GM12878 (cell line): ENCODE measurements at regions not wholly inside any gene's neighbourhood (a gene's known extent, or its start where the extent isn't known, plus 50 kb on each side); places are given as distances from the start of the nearest gene placed in this dataset.

ENCODE experiments used
- ATAC-seq: fragments of 200-7000 bp; cut with Tn5 transposase; 3 replicates; pipeline ENCODE4 v1.9.1; 2020; ENCODE audit warnings: mild to moderate bottlenecking, moderate library complexity
- BruUV-seq: library from RNA; stranded (reverse); fragments of 400-500 nt; replicated peaks from 2 replicates; lab custom pipeline; 2021; lab: Mats Ljungman, UMichigan
- CTCF ChIA-PET: fragments of 300-600 bp; sonication (Branson Sonifier 250); formaldehyde crosslinking; extraction: SDS; loops from one replicate; lab custom pipeline; 2021; ENCODE audit warnings: inconsistent platforms; lab: Yijun Ruan, JAX
- POLR2A ChIA-PET: fragments of 350-600 bp; formaldehyde crosslinking; extraction: SDS; loops from one replicate; lab custom pipeline; 2021; ENCODE audit warnings: inconsistent platforms; lab: Charles Lee
- RAD21 ChIA-PET: fragments of 300-600 bp; sonication (Branson Sonifier 250); formaldehyde crosslinking; loops from one replicate; lab custom pipeline; 2023; ENCODE audit warnings: antibody characterized with exemption; ENCODE audit not compliant: unreplicated experiment; lab: Charles Lee
- SMC1A ChIA-PET: fragments of 300-600 bp; sonication (Branson Sonifier 250); formaldehyde crosslinking; loops from one replicate; lab custom pipeline; 2023; ENCODE audit not compliant: unreplicated experiment, uncharacterized antibody; lab: Charles Lee
- DNase-seq: peaks from one replicate; pipeline ENCODE4 v3.0.0-alpha.2; 2011; ENCODE audit warnings: low read depth, low spot score
- FAIRE-seq: peaks from 3 replicates; lab custom pipeline; 2011; peaks lifted over from hg19 to GRCh38; lab: Jason Lieb, UNC
- H2AFZ ChIP-seq: 2 replicates; pipeline ENCODE4 v1.6.0; 2011; ENCODE audit warnings: low read depth, low read length, control low read depth; ENCODE audit not compliant: control insufficient read depth
- H3K27ac ChIP-seq: 2 replicates; pipeline ENCODE4 v1.5.1; 2011; ENCODE audit warnings: control low read depth; ENCODE audit not compliant: control insufficient read depth, insufficient read depth
- H3K27me3 ChIP-seq, 2 experiments: replicated peaks in 1 of 2; 2 replicates each; pipeline versions ENCODE4 v1.6.0 to v1.6.1; 2011; ENCODE audit warnings: low read length in 1 of 2; ENCODE audit not compliant: control insufficient read depth in 2 of 2, insufficient read depth in 2 of 2
- H3K36me3 ChIP-seq, 2 experiments: 2 replicates each; pipeline ENCODE4 v1.5.1; 2011; ENCODE audit warnings: low read length in 1 of 2; ENCODE audit not compliant: control insufficient read depth in 2 of 2, insufficient read depth in 2 of 2
- H3K4me1 ChIP-seq: 2 replicates; pipeline ENCODE4 v1.6.1; 2011; ENCODE audit warnings: mild to moderate bottlenecking, low read length, moderate library complexity, mixed read lengths; ENCODE audit not compliant: control insufficient read depth, insufficient read depth
- H3K4me2 ChIP-seq: 2 replicates; pipeline ENCODE4 v1.6.0; 2011; ENCODE audit warnings: control low read depth; ENCODE audit not compliant: control insufficient read depth, insufficient read depth
- H3K4me3 ChIP-seq: fragments of 200-600 bp; sonication (generic); 2 replicates; pipeline ENCODE4 v1.5.1; 2016
- H3K79me2 ChIP-seq: 2 replicates; pipeline ENCODE4 v1.6.0; 2011; ENCODE audit warnings: low read length; ENCODE audit not compliant: control insufficient read depth, insufficient read depth
- H3K9ac ChIP-seq: 2 replicates; pipeline ENCODE4 v1.8.0; 2011; ENCODE audit warnings: low read length, control low read depth, mixed read lengths; ENCODE audit not compliant: control insufficient read depth, insufficient read depth
- H3K9me3 ChIP-seq: replicated peaks from 3 replicates; pipeline ENCODE4 v1.5.1; 2011; ENCODE audit warnings: mild to moderate bottlenecking, low read length; ENCODE audit not compliant: control insufficient read depth, insufficient read depth
- H4K20me1 ChIP-seq: 2 replicates; pipeline ENCODE4 v1.6.0; 2011; ENCODE audit not compliant: control insufficient read depth, insufficient read depth
- BACH1 ChIP-seq: fragments of 450-650 bp; IDR thresholded peaks from 2 replicates; pipeline ENCODE4 v1.6.1; 2017; ENCODE audit warnings: mild to moderate bottlenecking, borderline replicate concordance
- KLF5 ChIP-seq: fragments of 450-650 bp; IDR thresholded peaks from 2 replicates; pipeline ENCODE4 v1.6.1; 2014; ENCODE audit warnings: mild to moderate bottlenecking; ENCODE audit not compliant: partially characterized antibody
- NFIC ChIP-seq: IDR thresholded peaks from 2 replicates; pipeline ENCODE4 v1.6.1; 2012; ENCODE audit warnings: low read depth, mild to moderate bottlenecking, inconsistent platforms, low read length, moderate library complexity
- PAX8 ChIP-seq: fragments of 450-650 bp; IDR thresholded peaks from 2 replicates; pipeline ENCODE4 v1.6.1; 2017; ENCODE audit warnings: mild to moderate bottlenecking, moderate library complexity
- RUNX3 ChIP-seq: IDR thresholded peaks from 2 replicates; pipeline ENCODE4 v1.6.1; 2012; ENCODE audit warnings: low read length, inconsistent platforms
- SIN3A ChIP-seq: IDR thresholded peaks from 2 replicates; pipeline ENCODE4 v1.6.1; 2012; ENCODE audit warnings: low read depth, low read length, improper control_type of control experiment
- STAT1 ChIP-seq: fragments of 450-650 bp; conservative IDR thresholded peaks from 2 replicates; pipeline ENCODE4 v1.6.1; 2014; ENCODE audit warnings: antibody characterized with exemption, mild to moderate bottlenecking
- YY1 ChIP-seq: IDR thresholded peaks from 2 replicates; pipeline ENCODE4 v1.6.1; 2011; ENCODE audit warnings: low read depth, mild to moderate bottlenecking, low read length
- ZZZ3 ChIP-seq: IDR thresholded peaks from 2 replicates; pipeline ENCODE4 v1.6.1; 2011; ENCODE audit warnings: low read depth; ENCODE audit not compliant: control insufficient read depth, insufficient read length
- in situ Hi-C: fragments of 300-500 bp; cut with MboI; formaldehyde crosslinking; loops from 9 replicates; pipeline ENCODE4 v1.14.3; 2018; ENCODE audit warnings: mixed read lengths
- intact Hi-C: fragments of 100-400 bp; cut with micrococcal nuclease; formaldehyde crosslinking; loops from one replicate; pipeline ENCODE4 v1.14.2; 2022; ENCODE audit not compliant: unreplicated experiment
- TF ChIP-seq, protein P1 (sequence below): fragments of 150-350 bp; IDR thresholded peaks from 2 replicates; pipeline ENCODE4 v1.6.1; 2016; ENCODE audit warnings: low read depth, low read length
- TF ChIP-seq, protein P2 (sequence below): fragments of 450-650 bp; IDR thresholded peaks from 2 replicates; pipeline ENCODE4 v1.6.1; 2016; ENCODE audit warnings: mild to moderate bottlenecking, moderate library complexity, borderline replicate concordance

DNA sequence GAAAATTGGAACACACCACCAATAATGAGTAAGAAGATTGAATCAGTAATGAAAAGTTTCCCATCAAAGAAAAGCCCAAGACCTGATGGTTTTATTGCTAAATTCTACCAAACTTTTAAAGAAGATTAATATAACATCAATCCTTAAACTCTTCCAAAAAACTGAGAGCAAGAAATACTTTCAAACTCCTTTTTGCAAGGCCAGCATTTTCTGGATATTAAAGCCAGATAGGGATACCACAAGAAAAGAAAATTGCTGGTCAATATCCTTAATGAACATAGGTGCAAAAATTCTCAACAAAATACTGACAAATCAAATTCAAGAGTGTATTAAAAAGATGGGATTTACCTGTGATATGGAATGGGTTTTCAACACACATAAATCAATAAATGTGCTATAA, 484.6 kb downstream of the ANKRD50 start:
- ChIA-PET POLR2A (no interaction called here), RAD21 (no interaction called here), CTCF (no interaction called here)

More for the DNA sequence above, 484.6 kb downstream of the ANKRD50 start:
- Histone ChIP-seq H3K36me3 (no peaks in the 10 kb centered on the region), H3K27ac (no peak overlapping the region), H3K79me2 (no peaks in the 10 kb centered on the region), H3K4me3 (no peak overlapping the region), H4K20me1 (no peaks in the 10 kb centered on the region), H3K4me2 (no peak overlapping the region), H2AFZ (no peak overlapping the region), H3K4me1 (no peaks in the 10 kb centered on the region), H3K9ac (no peak overlapping the region), H3K27me3 (no peaks in the 10 kb centered on the region), H3K9me3 (no peaks in the 10 kb centered on the region)
- in situ Hi-C loops (no loop called here), intact Hi-C loops (no loop called here)
- SMC1A ChIA-PET = no interaction called here
- no peak for TF ChIP-seq STAT1
- TF ChIP-seq, protein P1, sequence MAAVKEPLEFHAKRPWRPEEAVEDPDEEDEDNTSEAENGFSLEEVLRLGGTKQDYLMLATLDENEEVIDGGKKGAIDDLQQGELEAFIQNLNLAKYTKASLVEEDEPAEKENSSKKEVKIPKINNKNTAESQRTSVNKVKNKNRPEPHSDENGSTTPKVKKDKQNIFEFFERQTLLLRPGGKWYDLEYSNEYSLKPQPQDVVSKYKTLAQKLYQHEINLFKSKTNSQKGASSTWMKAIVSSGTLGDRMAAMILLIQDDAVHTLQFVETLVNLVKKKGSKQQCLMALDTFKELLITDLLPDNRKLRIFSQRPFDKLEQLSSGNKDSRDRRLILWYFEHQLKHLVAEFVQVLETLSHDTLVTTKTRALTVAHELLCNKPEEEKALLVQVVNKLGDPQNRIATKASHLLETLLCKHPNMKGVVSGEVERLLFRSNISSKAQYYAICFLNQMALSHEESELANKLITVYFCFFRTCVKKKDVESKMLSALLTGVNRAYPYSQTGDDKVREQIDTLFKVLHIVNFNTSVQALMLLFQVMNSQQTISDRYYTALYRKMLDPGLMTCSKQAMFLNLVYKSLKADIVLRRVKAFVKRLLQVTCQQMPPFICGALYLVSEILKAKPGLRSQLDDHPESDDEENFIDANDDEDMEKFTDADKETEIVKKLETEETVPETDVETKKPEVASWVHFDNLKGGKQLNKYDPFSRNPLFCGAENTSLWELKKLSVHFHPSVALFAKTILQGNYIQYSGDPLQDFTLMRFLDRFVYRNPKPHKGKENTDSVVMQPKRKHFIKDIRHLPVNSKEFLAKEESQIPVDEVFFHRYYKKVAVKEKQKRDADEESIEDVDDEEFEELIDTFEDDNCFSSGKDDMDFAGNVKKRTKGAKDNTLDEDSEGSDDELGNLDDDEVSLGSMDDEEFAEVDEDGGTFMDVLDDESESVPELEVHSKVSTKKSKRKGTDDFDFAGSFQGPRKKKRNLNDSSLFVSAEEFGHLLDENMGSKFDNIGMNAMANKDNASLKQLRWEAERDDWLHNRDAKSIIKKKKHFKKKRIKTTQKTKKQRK = no peak
- TF ChIP-seq NFIC = no peak
- TF ChIP-seq SIN3A = no peak
- TF ChIP-seq KLF5 = no peak
- no peak for TF ChIP-seq BACH1
- no peak for TF ChIP-seq RUNX3
- TF ChIP-seq YY1 = no peak
- TF ChIP-seq, protein P2, sequence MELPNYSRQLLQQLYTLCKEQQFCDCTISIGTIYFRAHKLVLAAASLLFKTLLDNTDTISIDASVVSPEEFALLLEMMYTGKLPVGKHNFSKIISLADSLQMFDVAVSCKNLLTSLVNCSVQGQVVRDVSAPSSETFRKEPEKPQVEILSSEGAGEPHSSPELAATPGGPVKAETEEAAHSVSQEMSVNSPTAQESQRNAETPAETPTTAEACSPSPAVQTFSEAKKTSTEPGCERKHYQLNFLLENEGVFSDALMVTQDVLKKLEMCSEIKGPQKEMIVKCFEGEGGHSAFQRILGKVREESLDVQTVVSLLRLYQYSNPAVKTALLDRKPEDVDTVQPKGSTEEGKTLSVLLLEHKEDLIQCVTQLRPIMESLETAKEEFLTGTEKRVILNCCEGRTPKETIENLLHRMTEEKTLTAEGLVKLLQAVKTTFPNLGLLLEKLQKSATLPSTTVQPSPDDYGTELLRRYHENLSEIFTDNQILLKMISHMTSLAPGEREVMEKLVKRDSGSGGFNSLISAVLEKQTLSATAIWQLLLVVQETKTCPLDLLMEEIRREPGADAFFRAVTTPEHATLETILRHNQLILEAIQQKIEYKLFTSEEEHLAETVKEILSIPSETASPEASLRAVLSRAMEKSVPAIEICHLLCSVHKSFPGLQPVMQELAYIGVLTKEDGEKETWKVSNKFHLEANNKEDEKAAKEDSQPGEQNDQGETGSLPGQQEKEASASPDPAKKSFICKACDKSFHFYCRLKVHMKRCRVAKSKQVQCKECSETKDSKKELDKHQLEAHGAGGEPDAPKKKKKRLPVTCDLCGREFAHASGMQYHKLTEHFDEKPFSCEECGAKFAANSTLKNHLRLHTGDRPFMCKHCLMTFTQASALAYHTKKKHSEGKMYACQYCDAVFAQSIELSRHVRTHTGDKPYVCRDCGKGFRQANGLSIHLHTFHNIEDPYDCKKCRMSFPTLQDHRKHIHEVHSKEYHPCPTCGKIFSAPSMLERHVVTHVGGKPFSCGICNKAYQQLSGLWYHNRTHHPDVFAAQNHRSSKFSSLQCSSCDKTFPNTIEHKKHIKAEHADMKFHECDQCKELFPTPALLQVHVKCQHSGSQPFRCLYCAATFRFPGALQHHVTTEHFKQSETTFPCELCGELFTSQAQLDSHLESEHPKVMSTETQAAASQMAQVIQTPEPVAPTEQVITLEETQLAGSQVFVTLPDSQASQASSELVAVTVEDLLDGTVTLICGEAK = no peak
- no peak for TF ChIP-seq ZZZ3
- no peak for TF ChIP-seq PAX8
- FAIRE-seq (no peak), DNase-seq (no peak), ATAC-seq (no peak)
- BruUV-seq = no TSS peak
